GM12864 (cell line): ENCODE measurements at regions not wholly inside any gene's neighbourhood (a gene's known extent, or its start where the extent isn't known, plus 50 kb on each side); places are given as distances from the start of the nearest gene placed in this dataset.

Source experiments
- DNase-seq: peaks from one replicate; pipeline ENCODE4 v3.0.0-alpha.2; 2011; ENCODE audit warnings: low read depth
- H3K4me3 ChIP-seq: 2 replicates; pipeline ENCODE4 v1.5.1; 2011; ENCODE audit warnings: mild to moderate bottlenecking, low read depth, low read length, control low read depth
- TF ChIP-seq, protein P1 (sequence below): IDR thresholded peaks from 2 replicates; pipeline ENCODE4 v1.5.1; 2011; ENCODE audit warnings: low read depth, mild to moderate bottlenecking, moderate library complexity, low read length, control low read depth, inconsistent platforms; ENCODE audit errors: missing control alignments

DNA sequence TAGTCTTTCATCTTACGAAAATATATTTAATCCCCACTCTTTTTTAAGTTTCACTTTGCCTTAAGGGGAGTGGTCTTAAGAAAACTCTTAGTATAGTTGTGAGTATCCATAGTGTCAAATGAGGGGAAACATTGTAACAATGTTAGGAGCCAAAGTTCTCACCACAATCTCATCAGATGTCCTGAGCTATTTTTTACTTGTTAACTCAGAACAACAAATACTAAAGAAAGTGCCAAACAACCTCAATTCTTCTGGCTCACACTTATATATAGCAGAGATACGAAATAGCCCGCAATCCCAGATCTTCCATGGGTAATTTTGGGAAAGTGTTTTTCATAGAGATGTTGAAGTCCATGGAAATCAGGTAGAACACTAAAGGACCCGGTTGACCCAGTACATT is 194.0 kb upstream of the DMRT1 start:
- no peak overlapping the region for H3K4me3 ChIP-seq
- no peak for DNase-seq
- TF ChIP-seq, protein P1, sequence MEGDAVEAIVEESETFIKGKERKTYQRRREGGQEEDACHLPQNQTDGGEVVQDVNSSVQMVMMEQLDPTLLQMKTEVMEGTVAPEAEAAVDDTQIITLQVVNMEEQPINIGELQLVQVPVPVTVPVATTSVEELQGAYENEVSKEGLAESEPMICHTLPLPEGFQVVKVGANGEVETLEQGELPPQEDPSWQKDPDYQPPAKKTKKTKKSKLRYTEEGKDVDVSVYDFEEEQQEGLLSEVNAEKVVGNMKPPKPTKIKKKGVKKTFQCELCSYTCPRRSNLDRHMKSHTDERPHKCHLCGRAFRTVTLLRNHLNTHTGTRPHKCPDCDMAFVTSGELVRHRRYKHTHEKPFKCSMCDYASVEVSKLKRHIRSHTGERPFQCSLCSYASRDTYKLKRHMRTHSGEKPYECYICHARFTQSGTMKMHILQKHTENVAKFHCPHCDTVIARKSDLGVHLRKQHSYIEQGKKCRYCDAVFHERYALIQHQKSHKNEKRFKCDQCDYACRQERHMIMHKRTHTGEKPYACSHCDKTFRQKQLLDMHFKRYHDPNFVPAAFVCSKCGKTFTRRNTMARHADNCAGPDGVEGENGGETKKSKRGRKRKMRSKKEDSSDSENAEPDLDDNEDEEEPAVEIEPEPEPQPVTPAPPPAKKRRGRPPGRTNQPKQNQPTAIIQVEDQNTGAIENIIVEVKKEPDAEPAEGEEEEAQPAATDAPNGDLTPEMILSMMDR, result no peak

DNA sequence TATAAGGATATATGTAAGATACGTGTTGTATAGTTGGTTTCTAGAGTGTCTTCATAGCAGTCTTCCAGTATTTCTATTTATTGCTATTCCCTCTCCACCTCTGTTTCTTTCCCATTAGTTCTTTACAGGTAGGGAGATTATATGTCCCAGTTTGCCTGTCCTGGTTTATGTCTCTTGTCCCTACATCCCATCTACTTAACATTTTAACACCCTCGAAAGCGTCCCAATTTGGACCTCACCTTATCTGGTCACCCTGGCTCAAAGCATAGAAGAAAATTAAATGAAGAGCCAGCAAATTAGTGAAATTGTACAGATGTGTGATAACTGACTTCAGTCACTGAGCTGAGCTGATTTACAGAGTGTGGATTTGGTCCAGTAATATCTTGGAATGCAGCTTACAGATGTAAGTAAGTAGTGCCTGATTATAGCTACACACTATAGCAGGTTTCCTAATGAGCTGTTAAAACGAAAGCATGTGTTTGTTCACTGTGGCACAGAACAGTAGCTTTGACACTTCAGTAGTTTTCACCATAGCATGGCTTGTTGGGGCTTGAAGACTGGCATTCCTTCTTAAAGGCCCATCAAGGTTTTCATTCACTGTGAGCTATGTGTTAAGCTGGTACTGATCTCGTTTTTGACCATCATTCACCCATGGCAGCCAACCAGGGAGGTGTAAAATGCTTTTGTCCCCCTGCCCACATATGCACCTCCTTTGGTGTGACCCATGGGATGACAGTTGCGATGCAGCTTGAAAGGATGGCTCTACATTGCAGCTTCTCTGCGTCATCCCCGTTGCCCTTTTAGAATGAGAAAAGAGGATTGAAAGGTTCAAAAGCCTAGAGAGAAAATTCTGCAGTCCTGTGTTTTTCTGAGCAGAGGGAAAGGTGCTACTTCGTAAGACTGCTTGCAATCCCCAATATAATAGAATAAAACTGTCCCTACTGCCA is 192.1 kb upstream of the DMRT1 start:
- no peak overlapping the region for H3K4me3 ChIP-seq
- TF ChIP-seq, protein P1, result no peak
- DNase-seq, result no peak

DNA sequence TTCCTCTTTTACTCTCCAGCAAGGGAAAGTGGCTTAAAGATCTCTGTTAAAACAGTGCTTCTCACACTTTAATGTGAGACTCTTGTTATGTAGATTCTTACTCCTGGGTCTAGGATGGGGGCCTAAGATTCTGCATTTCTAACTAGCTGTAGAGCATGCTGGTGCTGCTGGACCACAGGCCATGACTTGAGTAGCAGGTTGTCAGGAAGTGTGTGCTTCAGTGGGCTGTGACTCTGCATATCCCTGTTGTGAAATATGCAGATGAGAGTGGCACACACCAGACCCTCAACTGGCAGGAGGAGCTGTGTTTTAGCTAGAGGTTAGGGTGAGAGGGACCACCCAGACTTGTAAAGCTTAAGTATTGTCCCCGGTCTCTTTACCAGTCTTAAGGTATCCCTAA is 191.1 kb upstream of the DMRT1 start:
- H3K4me3 ChIP-seq, result no peak overlapping the region
- DNase-seq, result no peak
- TF ChIP-seq, protein P1, result no peak

DNA sequence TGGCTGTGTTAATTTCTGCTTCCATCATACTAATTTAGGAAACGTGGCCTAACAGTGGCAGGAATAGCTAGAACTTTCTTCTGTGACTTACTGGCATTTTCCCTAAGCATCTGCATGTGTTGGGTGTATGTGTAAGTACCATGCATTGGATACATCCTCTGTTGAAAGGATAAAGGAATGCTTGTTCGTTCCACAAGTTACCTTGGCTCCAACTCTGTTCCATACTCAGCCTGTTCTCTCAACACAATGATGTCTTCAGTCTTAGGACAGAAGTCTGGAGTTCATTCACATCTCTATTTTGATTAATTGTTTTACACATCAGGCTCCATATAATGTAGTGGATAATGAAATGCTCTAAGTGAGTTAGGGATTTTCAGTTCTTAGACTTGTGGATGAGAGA is 190.1 kb upstream of the DMRT1 start:
- no peak overlapping the region for H3K4me3 ChIP-seq
- TF ChIP-seq, protein P1, result no peak

DNA sequence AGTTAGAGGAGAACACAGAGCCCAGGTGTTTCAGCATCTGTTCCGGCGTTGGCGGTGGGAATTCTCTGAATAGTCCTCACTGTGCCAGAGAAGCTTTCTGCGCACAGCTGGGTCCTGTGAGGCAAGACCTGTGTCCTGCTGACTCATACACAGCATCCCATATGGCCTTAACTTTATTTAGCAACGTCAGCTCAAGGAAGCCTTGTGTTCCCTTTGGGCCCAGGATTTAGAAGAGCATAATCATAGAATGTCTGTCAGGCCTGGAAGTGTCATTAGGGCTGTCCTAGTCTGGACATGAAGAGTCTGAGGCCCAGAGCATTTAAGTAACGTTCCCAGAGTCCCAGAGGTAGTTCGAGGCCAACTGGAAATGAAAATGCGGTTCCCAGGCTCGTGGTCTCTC is 188.6 kb upstream of the DMRT1 start:
- no peak for DNase-seq
- H3K4me3 ChIP-seq, result no peak overlapping the region
- TF ChIP-seq, protein P1, result no peak

More for the DNA sequence above, 190.1 kb upstream of the DMRT1 start:
- DNase-seq, result no peak

DNA sequence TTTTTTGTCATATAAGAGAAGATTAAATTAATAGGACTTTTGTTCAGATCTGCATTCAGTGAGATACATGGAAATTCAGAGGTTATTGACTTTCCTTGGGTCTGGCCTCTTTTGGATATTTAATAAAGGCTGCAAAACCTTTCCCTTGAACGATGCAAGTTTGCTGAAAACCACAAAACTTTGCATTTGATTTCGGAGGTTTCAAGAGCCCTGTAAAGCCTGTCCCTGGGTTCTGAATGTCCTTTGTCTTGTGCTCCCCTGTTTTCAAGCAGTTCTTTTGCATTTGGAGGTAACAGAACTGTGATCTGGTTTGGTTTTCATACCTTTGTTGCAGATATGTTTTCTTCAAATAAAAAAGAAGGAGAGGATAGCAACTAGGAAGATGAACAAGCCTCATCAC is 188.1 kb upstream of the DMRT1 start:
- H3K4me3 ChIP-seq, result no peak overlapping the region
- TF ChIP-seq, protein P1, result no peak
- no peak for DNase-seq
